Tibial nerve (tissue), 1 donor: ENCODE measurements at regions not wholly inside any gene's neighbourhood (a gene's known extent, or its start where the extent isn't known, plus 50 kb on each side); places are given as distances from the start of the nearest gene placed in this dataset. TPM values are rescaled to one million over a fixed set of nuclear protein-coding genes. Genes with fewer than 3 reads are reported as not detected.

ENCODE experiments used
- small RNA-seq: library from RNA; depleted of rRNA; stranded (forward); fragments of <200 nt; gene quantifications from one replicate; pipeline ENCODE3, GENCODE V24; 2016

Small RNA genes lying in the stretch of these regions (small RNA-seq; reads per million reads assigned to genes)
- gene CD24P4 = not detected
- not detected for gene MTCYBP2
- gene RNU6-255P = not detected
